HG03103 (cell line): ENCODE measurements at regions not wholly inside any gene's neighbourhood (a gene's known extent, or its start where the extent isn't known, plus 50 kb on each side); places are given as distances from the start of the nearest gene placed in this dataset.
"Not testable (repeated sequence)": the region's sequence is repeated elsewhere in the genome, so short reads cannot be mapped to it uniquely, and the experiment has no call there.

ENCODE experiments used
- ATAC-seq: cut with Tn5 transposase; IDR thresholded peaks from one replicate; pipeline ENCODE4 v1.9.1; 2021; ENCODE audit warnings: low read depth; ENCODE audit not compliant: unreplicated experiment

DNA sequence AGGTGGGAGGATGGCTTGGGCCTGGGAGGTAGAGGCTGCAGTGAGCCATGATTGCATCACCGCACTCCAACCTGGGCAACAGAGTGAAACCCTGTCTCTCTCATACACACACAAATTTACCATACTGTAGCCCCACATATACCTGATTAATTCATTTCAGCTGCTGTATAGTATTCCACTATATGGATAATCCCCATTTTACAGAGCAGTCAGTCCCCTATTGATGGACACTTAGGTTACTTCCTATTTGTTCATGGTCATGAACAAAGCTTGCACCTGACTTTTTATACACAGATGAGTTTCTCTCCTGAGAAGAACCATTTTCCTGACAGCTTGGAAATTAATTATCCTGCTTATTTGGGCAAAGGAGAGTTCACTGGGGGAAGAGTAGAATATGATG lies 59.2 kb downstream of the EMX2 start:
- no peak for ATAC-seq

GRCh38 chr10:117603081-117603480 lies 60.5 kb downstream of the EMX2 start:
- ATAC-seq = no peak

- ATAC-seq = no peak
These were observed 61.2 kb downstream of the EMX2 start for GRCh38 chr10:117603726-117604125.

GRCh38 chr10:117609095-117609795 lies 66.7 kb downstream of the EMX2 start:
- ATAC-seq = no peak

DNA sequence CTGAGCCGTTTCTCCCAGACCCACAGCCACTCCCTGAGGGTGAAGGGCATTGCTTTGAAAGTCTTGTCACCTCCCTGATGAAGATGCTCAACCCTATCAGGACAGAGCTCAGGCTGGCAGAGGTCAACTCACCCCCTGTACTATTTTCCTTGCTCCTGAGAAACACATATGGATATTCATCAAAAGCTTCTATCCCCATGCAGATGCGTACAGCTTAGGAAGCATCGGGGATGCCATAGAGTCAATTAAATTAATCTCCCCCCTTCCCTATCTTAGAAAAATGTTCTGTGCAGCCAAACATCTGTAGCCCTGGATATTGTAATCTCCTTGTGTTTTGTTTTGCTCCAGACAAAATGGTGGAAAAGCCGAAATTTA lies 67.2 kb downstream of the EMX2 start:
- no peak for ATAC-seq

DNA sequence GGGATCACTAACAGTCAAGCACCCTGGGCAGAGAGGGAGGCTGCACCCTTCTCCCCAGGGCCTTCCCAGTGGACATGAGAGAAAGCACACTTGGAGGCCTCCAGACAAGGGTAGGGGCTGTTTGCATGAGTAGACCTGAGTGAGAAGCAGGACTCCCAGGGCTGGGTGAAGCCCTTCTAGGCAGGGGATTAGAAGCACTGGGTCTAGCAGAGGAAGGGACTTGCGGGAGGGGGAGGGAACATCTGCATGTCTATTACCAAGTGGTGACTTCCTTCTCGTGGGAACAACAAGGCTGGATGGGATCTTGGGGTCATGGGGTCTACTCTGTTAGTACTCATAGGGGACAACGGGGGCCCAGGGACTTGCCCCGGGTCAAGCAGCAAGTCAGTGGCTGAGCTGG lies 67.8 kb downstream of the EMX2 start:
- no peak for ATAC-seq

GRCh38 chr10:117612113-117612512 lies 69.6 kb downstream of the EMX2 start:
- ATAC-seq = no peak

GRCh38 chr10:117615649-117616048 lies 73.1 kb downstream of the EMX2 start:
- ATAC-seq = no peak

DNA sequence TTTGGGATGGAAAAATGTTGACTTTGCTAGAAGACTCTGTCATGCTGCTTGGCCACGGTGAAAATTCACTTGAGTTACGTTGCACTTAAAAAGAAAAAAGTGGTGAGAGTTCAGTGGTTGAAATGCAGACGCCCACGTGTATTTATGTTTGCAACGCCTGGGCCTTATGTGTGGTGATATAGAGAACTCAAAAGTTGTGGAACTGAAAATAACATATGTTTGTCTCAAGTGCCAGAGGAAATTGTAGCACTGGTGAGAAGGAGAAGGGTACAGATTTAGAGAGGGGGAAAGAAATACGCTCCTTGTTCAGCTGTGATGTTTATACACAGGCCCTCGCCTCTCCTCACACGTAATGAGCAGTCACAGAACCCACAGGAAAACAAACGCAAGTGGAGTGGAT lies 73.6 kb downstream of the EMX2 start:
- ATAC-seq = peak; percentile 59

DNA sequence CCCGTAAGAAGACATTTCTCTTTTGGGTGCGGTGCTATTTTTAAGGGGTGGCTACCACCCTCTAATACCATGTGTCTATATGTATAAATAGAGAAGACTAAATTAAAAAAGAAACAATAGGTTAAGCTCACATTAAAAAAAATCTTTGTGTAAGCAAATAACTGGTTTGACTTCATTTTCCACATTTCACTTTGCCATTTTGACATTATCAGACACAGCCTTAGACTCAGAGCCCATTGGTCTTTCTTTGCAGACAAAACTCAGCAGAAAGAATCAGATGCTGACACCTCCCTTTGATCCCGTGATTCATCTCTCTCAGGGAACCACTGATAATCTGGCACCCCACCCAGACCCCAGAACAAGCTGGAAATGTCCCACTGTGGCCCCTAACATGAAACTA lies 74.5 kb downstream of the EMX2 start:
- ATAC-seq = no peak

- no peak for ATAC-seq
These were observed 75.1 kb downstream of the EMX2 start for GRCh38 chr10:117617659-117618058.

DNA sequence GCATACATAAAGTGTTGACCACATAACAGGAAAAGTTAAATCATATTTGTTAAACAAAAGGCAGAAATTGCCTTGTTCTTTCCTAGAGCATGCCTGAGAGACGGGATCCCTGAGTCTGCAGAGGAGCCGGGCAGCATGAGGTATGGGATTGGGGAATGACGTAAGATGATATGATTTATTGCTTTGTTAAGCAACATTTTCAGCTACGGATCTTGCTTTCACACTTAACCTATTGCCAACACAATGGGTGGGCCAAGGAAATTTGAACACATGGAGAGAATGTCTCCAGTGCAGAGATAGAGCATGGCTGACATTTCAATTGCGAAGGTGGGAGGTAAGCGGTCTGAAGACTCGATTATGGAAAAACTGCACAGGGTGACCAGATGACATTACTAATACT lies 76.7 kb downstream of the EMX2 start:
- no peak for ATAC-seq

- ATAC-seq = no peak
These were observed 77.3 kb downstream of the EMX2 start for GRCh38 chr10:117619707-117620405.

DNA sequence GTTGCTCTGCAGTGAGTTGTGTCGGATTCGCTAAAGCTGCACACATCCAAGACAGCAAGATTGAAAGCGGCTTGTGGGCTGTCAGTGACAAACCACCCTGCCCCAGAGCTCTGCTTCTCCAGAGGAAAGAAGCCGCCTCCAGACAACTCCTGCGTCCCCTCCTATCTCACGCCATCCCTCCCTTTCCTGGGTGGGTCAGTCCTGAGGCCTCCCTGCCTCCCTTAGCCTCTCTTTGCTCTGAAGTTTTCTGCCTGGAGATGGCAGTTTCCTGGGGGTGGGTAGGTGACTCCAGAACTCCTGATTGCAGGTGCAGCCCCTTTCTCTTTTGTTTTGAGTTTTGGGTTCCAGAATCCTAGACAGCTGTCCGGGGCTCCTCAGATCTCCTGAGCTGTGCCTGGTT lies 78.7 kb downstream of the EMX2 start:
- ATAC-seq = no peak

- no peak for ATAC-seq
These were observed 79.4 kb downstream of the EMX2 start for GRCh38 chr10:117621795-117622420.

GRCh38 chr10:117622471-117623184 lies 80.1 kb downstream of the EMX2 start:
- ATAC-seq = no peak

GRCh38 chr10:117626228-117626627 lies 83.7 kb downstream of the EMX2 start:
- no peak for ATAC-seq

DNA sequence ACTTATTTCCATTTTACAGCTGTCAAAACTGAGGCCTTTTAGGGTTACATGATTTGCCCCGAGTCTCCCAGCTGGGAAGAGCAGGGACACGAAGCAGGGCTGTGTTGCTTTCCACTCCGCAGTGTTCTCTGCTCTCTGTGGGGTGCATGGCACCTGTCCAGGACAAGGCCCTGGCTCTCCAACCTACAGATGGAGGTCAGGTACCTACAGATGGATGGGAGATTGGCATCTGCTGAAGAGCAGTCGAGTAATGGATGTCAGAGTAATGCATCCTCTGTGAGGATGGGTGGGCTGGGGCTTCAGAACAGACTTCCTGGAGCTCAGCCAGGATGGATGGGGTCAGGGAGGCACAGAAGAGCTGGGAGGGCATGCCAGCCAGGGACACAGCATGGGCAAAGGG lies 85.0 kb downstream of the EMX2 start:
- ATAC-seq = no peak

GRCh38 chr10:117629717-117630116 lies 87.2 kb downstream of the EMX2 start:
- ATAC-seq = not testable (repeated sequence)

DNA sequence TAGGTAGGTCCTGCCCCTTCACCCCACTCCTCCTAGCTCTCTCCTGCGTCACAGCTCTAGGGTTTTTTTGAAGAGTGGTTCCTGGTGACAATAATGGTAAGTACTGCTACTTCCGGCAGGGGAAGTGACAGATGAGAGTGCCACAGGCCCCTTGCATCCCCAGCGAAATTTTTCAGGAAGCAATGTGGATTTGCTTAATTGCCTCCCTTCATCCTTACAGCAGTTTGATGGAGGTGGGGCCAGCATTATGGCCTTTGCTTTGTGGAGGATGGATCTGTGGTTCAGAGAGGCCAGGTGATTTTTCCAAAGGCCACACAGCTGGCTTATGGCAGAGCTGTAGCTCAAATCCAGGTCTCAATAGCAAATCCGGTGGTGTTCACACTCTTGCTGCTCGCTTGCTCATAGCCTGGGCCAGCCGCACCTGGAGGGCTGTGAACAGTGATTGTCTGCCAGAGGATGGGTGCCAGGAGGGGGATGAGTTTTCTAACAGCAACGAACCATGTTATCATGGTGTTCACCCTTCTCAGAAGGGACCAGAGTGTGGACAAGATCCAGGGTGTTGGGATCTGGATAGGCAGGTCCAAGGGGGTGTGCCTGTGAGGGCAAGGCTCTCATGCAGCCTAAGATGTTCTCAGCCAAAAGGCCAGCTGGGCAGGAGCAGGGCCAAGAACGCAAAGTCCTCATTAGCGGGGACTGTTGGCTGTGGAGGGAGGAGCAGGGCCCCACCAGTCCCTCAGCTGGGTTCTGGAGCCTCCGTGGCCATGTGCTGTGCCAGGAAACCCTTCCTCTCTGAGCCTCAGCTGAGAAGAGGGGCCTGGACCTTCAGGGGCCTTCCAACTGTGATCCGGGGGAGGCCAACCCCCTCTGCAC lies 89.0 kb downstream of the EMX2 start:
- ATAC-seq = no peak
